Upper lobe of left lung (tissue), 6 donors: ENCODE measurements at regions not wholly inside any gene's neighbourhood (a gene's known extent, or its start where the extent isn't known, plus 50 kb on each side); places are given as distances from the start of the nearest gene placed in this dataset.

Experiments
- ATAC-seq, 2 donors: fragments of 200-7000 bp; cut with Tn5 transposase; one replicate each; pipeline ENCODE4 v1.9.1; 2022; ENCODE audit warnings: mild to moderate bottlenecking in 2 of 2, moderate library complexity in 2 of 2; ENCODE audit not compliant: low FRiP score in 2 of 2
- DNase-seq, 2 donors: peaks; one replicate each; pipeline ENCODE4 v3.0.0-alpha.2; 2019 to 2020
- H3K27ac ChIP-seq, 4 donors: fragments of 200-600 bp; sonication (generic); one replicate each; pipeline ENCODE4 v1.5.1; 2016 to 2019
- H3K27me3 ChIP-seq, 4 donors: fragments of 200-600 bp; sonication (generic); one replicate each; pipeline ENCODE4 v1.5.1; 2017 to 2019
- H3K36me3 ChIP-seq, 4 donors: fragments of 200-600 bp; sonication (generic); one replicate each; pipeline ENCODE4 v1.5.1; 2016 to 2019
- H3K4me1 ChIP-seq, 4 donors: fragments of 200-600 bp; sonication (generic); one replicate each; pipeline ENCODE4 v1.5.1; 2018 to 2019
- H3K4me3 ChIP-seq, 4 donors: fragments of 200-600 bp; sonication (generic); one replicate each; pipeline ENCODE4 v1.5.1; 2017 to 2019; ENCODE audit warnings: mild to moderate bottlenecking in 2 of 4, moderate library complexity in 1 of 4
- H3K9me3 ChIP-seq, 4 donors: fragments of 200-600 bp; sonication (generic); one replicate each; pipeline ENCODE4 v1.5.1; 2018 to 2019
- EP300 ChIP-seq, 4 donors: sonication (generic); formaldehyde crosslinking; IDR thresholded peaks; one replicate each; pipeline ENCODE4 v1.5.1; 2017; ENCODE audit warnings: antibody characterized with exemption in 4 of 4, control low read depth in 2 of 4
- POLR2A ChIP-seq, 4 donors: fragments of 450-650 bp; IDR thresholded peaks; one replicate each; pipeline ENCODE4 v1.5.1; 2016 to 2017; ENCODE audit warnings: antibody characterized with exemption in 4 of 4, mild to moderate bottlenecking in 2 of 4
- POLR2AphosphoS5 ChIP-seq, 2 donors: sonication (generic); formaldehyde crosslinking; IDR thresholded peaks; one replicate each; pipeline ENCODE4 v1.5.1; 2017; ENCODE audit warnings: antibody characterized with exemption in 2 of 2
- WGBS, 2 donors: methylation state at CpG; one replicate each; pipeline ENCODE4 v1.1.5; 2017 to 2018; 5-methylcytosine and 5-hydroxymethylcytosine counted together
- TF ChIP-seq, protein P1 (sequence below), 6 experiments: fragments of 450-650 bp in 4 of 6; fragments of 200-600 bp in 2 of 6; sonication (generic) in 2 of 6; IDR thresholded peaks; one replicate each; pipeline ENCODE4 v1.5.1; 2016 to 2019; ENCODE audit warnings: antibody characterized with exemption in 6 of 6
- donor health status: DM: no; HTN: no; CAD: no; lungs with moderate emphysema.
- donor health status: DM: no; HTN: yes; CAD: no; lungs with severe emphysema.

DNA sequence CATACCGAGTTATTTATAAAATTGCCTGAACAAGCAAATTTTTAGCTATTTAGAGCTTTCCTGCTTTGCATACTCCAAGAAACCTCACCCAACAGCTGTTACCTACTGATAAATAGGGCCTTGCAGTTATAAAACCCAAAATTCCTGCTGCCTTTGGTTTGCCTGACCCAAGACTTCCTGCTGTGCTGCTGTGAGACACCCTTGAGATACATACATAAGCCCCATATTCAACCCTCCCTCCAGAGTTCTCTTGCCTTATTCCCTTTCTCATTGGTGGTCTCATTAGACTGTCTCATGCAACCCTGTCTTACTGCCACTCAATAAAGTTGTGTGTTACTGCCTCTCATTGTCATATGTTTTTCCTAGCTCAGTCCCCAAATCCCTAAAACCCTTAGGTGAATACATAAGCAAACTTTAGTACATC lies 677.6 kb downstream of the UQCRFS1 start:
- Histone ChIP-seq H3K4me3 (no peak overlapping the region), H3K4me1 (no peaks in the 10 kb centered on the region), H3K27me3 (no peaks in the 10 kb centered on the region), H3K36me3 (no peaks in the 10 kb centered on the region), H3K27ac (no peak overlapping the region), H3K9me3 (peaks cover 0 to 15% (median 3%) of the 10 kb centered on the region in 4 donors)
- DNase-seq (no peak), ATAC-seq (no peak)
- WGBS, 2 donors, result 67 to 90% methylated on average over 1 of the region's 1 CpG
- no peak for TF ChIP-seq POLR2AphosphoS5 (IDR thresholded peaks at IDR 0.05)
- TF ChIP-seq POLR2A (IDR thresholded peaks at IDR 0.05), result no peak
- TF ChIP-seq, protein P1, sequence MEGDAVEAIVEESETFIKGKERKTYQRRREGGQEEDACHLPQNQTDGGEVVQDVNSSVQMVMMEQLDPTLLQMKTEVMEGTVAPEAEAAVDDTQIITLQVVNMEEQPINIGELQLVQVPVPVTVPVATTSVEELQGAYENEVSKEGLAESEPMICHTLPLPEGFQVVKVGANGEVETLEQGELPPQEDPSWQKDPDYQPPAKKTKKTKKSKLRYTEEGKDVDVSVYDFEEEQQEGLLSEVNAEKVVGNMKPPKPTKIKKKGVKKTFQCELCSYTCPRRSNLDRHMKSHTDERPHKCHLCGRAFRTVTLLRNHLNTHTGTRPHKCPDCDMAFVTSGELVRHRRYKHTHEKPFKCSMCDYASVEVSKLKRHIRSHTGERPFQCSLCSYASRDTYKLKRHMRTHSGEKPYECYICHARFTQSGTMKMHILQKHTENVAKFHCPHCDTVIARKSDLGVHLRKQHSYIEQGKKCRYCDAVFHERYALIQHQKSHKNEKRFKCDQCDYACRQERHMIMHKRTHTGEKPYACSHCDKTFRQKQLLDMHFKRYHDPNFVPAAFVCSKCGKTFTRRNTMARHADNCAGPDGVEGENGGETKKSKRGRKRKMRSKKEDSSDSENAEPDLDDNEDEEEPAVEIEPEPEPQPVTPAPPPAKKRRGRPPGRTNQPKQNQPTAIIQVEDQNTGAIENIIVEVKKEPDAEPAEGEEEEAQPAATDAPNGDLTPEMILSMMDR (IDR thresholded peaks at IDR 0.05), result no peak
- TF ChIP-seq EP300 (IDR thresholded peaks at IDR 0.05), result no peak

DNA sequence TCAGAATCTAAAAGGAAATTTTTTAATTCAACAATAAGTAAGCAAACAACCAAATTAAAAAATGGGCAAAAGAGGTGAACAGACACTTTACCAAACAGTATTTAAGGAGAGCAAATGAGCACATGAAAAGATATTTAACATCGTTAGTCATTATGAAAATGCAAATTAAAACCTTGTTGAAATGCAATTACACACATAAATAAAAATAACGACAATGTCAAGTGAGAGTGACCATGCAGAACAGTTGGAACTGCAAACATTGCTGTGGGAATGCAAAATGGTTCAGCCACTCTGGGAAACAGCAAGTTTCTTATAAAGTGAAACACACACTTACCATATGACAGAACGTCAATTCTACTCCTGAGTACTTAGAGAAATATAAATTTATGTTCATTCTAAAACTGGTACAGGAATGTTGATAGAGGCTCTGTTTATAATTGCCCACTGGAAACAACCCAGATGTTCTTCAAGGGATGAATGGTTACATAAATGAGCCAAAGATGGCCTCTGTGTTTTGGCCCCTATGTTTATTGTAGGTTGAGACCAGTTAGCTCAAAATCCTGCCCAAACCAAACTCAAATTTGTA lies 678.1 kb downstream of the UQCRFS1 start:
- no peak for TF ChIP-seq POLR2AphosphoS5 (IDR thresholded peaks at IDR 0.05)
- Histone ChIP-seq H3K4me1 (no peaks in the 10 kb centered on the region), H3K27me3 (no peaks in the 10 kb centered on the region), H3K4me3 (no peak overlapping the region), H3K27ac (no peak overlapping the region), H3K9me3 (peaks cover 0 to 15% (median 3%) of the 10 kb centered on the region in 4 donors), H3K36me3 (no peaks in the 10 kb centered on the region)
- no peak for DNase-seq
- 73 to 89% methylated on average over 3 of the region's 3 CpGs for WGBS, 2 donors
- no peak for ATAC-seq

DNA sequence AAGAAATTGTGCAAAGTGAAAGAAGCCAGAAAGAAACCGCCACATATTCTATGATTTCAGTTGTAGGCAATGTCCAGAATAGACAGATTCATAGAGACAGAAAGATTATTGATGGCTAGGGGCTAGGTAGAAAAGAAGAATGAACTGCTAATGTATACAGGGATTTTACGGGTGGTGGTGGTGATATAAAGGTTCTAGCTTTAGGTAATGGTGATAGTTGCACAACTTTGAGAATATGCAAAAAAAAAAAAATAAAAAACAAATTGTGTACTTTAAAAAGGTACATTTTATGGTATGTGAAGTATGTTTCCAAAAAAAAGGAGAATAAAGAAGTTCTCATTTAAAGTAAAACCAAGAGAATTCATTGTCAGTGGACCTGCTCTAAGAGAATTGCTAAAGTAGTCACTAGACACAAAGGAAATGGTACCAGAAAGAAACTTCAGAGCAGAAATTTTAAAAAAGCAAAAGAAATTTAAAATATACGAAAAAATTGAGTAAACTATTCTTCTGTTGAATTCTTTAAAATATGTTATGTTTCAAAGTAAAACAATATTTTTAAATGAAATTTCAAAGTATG lies 680.1 kb downstream of the UQCRFS1 start:
- TF ChIP-seq, protein P1 (IDR thresholded peaks at IDR 0.05), result no peak
- TF ChIP-seq EP300 (IDR thresholded peaks at IDR 0.05), result no peak
- no peak for TF ChIP-seq POLR2AphosphoS5 (IDR thresholded peaks at IDR 0.05)
- no peak for TF ChIP-seq POLR2A (IDR thresholded peaks at IDR 0.05)
- H3K9me3 ChIP-seq, result peaks cover 0 to 14% (median 3%) of the 10 kb centered on the region in 4 donors
- H3K27me3 ChIP-seq, result no peaks in the 10 kb centered on the region
- no peak for DNase-seq
- no peak overlapping the region for H3K4me3 ChIP-seq
- no peaks in the 10 kb centered on the region for H3K36me3 ChIP-seq
- no peak for ATAC-seq
- WGBS, 2 donors, result 59 to 91% methylated on average over 3 of the region's 3 CpGs
- no peak overlapping the region for H3K27ac ChIP-seq
- H3K4me1 ChIP-seq, result no peaks in the 10 kb centered on the region

DNA sequence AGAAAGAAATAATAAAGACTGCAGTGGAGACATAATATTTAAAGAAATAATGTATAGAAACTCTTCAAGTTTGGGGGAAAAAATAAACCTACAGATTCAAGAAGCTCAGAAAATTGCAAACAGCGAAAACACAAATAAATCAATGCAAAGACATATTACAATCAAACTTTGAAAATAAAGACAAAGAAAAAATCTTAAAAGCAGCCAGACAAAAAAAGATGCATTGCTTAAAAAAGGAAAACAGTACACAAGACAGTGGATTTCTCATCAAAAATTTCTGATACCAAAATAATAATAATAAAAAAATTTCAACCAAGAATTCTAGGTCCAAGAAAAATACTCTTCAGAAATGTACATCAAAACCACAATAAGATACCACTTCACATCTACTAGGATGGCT lies 681.0 kb downstream of the UQCRFS1 start:
- H3K27ac ChIP-seq, result no peak overlapping the region
- TF ChIP-seq POLR2AphosphoS5 (IDR thresholded peaks at IDR 0.05), result no peak
- TF ChIP-seq, protein P1 (IDR thresholded peaks at IDR 0.05), result no peak
- TF ChIP-seq EP300 (IDR thresholded peaks at IDR 0.05), result no peak
- no peak for TF ChIP-seq POLR2A (IDR thresholded peaks at IDR 0.05)
- ATAC-seq (no peak), DNase-seq (no peak)
- H3K4me3 ChIP-seq, result no peak overlapping the region
- H3K27me3 ChIP-seq, result no peaks in the 10 kb centered on the region
- H3K4me1 ChIP-seq, result no peaks in the 10 kb centered on the region
- WGBS, 2 donors, result 86 to 90% methylated on average over 1 of the region's 1 CpG
- no peaks in the 10 kb centered on the region for H3K36me3 ChIP-seq
- H3K9me3 ChIP-seq, result peaks cover 0 to 5% (median under 1%) of the 10 kb centered on the region in 4 donors

DNA sequence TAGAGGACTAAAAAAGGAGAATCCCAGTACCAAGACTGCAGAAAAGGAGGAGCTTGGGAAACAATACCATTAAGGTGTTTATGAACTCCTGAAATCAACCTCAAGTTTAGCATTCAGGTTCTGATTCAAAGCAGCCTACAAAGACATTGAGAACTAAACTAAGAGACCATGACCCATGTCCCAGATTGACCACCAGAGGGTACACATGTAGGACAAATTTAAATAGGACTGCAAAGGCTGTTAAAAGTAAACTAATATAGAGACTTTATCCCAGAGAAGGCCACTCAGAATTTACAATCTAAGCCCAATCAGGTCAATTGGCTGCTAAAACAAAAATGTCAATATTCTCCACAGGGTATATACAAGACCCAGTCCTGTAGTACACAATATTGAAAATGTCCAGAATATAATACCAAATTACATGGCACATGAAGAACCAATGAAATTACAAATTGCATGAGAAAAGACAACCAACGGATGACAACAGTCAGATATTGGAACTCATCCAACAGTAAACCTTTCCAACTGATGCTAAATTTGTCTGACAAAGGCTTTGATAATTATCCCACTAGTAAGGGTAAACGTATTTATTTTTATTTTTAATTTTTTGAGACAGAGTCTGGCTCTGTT lies 682.4 kb downstream of the UQCRFS1 start:
- Histone ChIP-seq H3K4me1 (no peaks in the 10 kb centered on the region), H3K36me3 (no peaks in the 10 kb centered on the region), H3K27ac (no peak overlapping the region), H3K9me3 (no peaks in the 10 kb centered on the region), H3K4me3 (no peak overlapping the region), H3K27me3 (no peaks in the 10 kb centered on the region)
- ATAC-seq (no peak), DNase-seq (no peak)
- TF ChIP-seq POLR2AphosphoS5 (IDR thresholded peaks at IDR 0.05) (no peak), EP300 (IDR thresholded peaks at IDR 0.05) (no peak), POLR2A (IDR thresholded peaks at IDR 0.05) (no peak)
- TF ChIP-seq, protein P1 (IDR thresholded peaks at IDR 0.05), result no peak
- WGBS, 2 donors, result 66 to 68% methylated on average over 2 of the region's 2 CpGs
